Activated naive CD4-positive, alpha-beta T cell (primary cell): ENCODE measurements at regions not wholly inside any gene's neighbourhood (a gene's known extent, or its start where the extent isn't known, plus 50 kb on each side); places are given as distances from the start of the nearest gene placed in this dataset.
"Not testable (repeated sequence)": the region's sequence is repeated elsewhere in the genome, so short reads cannot be mapped to it uniquely, and the experiment has no call there.

Experiments
- DNase-seq, 4 experiments: peaks; one replicate each; lab custom pipeline; 2025; lab: John Stamatoyannopoulos, UW

- DNase-seq = no peak
Measured at GRCh38 chr5:138647794-138648410, 72.7 kb upstream of the HSPA9 start.

DNA sequence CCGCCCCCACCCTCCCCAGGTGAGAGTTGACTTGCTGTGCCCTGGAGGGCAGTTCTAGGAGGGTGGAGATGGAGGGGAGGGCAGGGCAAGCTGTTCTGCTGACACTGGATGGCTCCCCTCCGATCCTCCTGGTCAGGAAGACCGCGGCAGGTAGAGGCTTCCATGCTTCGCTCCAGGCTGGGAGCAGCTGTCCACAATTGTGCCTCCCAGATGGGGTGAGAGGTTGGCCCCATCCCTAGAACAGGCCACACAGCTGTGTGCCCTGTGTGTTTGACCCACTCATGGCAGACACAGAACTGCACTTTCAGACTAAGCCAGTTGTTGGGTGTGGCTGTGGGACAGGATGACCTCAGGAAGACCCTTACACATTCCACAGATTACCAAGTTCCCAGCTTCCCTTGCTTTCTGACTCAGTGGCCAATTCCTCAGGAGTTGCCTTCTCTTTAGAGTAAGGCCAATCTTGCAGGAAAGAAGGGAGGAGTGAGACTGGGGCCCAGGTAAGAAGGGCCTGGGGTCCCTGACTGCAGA lies 72.1 kb upstream of the HSPA9 start:
- DNase-seq = no peak

- no peak for DNase-seq
Measured at GRCh38 chr5:138646671-138647070, 71.5 kb upstream of the HSPA9 start.

DNA sequence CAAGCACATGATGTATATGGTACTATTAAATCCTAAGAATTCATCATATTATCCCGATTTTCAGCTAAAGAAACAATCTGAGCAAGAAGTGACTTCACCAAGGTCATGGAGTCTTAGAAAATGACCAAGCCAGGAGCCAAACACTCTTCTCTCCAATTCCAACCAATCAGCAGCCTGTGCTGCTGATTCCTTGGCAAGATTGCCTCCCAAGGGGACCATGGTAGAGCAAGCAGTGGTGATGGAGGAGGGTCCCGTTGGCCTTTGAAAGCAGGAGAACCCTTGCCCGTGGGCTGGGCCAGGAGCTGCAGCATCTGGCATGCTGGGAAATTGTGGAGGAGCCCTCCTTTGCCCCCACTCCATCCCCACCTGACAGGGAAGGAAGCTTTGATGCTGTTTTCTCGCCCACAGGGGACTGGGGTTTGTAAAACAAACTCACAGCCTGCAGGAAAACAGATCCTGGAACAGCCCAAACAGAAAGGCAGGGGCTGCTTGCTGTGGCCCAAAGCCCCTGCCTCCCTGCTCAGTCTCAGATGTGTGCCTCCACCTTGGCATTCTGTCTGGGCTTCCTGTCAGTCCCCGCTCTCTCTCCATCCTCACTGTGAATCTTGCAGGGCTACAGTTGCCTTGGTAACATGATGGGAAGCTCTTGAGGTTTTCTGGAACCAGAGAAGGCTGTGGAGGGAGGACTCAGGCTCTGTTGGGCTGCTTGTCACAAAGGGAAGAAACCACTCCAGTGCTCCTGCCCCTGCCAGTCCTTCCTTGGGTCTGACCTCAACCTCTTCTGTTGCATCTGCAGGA lies 70.8 kb upstream of the HSPA9 start:
- DNase-seq = no peak

DNA sequence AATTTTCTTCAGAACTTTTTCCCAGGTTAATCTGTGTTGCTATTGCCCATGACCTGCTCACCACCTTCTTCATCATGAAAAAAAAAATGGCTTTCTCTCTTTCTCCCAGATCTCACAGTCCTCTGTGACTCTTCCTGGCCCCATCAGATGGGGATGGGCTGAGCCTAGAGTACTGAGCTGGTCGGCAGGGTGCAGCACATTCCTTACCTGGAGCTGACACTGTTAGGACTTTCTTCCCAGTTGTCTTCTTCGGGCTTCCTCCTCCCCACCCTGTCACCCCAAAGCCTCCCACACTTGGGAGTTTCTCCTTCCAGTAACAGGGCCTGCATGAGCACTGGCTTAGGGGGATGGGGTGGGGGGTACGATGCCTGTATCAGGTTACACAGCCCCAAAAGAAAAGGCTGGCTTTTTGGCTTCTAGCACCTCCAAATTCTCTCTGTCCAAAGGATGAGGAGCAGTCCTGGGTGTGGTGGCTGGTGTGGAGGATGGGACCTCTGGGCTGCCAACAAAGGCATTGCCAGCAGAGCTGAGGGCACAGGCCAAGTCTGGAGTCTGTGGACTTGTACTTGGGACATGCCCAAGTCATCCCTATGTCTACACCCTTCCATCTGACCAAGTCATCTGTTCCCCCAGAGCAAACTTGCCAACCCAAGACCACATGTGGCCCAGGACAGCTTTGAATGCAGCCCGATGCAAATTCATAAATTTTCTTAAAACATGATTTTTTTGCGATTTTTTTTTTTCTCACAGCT lies 68.0 kb upstream of the HSPA9 start:
- no peak for DNase-seq

DNA sequence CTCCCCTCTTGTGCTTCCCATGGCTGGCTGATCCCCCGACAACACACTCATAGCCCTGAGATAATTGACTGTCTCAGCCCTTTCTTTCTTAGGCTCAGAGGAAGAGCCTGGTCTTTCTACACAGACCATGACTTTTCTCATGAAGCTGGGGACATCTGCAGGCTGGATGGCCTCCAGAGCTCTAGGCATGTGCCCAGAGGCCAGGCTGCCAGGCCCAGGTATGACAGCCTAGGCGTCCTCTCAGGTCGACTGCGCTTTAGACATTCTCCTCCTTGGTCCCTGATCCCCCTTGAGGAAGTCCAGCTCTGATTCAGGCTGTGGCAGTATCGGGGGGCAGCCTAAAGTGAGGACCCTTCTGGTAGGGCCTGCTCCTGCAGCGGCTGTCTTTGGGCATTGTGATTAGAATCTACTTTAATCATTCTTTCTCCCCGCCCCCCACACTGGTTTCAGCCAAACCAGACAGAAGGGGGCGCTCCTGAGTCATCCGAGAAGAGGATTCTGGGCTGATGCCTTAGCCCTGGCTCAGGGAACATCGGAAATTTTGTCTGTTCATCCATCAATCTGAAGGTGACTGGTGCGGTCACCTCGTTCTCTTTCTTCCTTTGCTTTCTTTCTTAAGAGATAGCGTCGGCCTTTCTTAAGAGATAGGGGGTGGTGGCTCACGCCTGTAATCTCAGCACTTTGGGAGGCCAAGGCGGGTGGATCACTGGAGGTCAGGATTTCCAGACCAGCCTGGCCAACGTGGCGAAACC lies 66.5 kb upstream of the HSPA9 start:
- peak; percentile 31 to 70 (median 38) for DNase-seq

GRCh38 chr5:138640646-138641254 lies 65.5 kb upstream of the HSPA9 start:
- DNase-seq = no peak

- no peak for DNase-seq
Measured at GRCh38 chr5:138640138-138640537, 64.9 kb upstream of the HSPA9 start.

- no peak for DNase-seq
Measured at GRCh38 chr5:138639326-138639725, 64.1 kb upstream of the HSPA9 start.

GRCh38 chr5:138637256-138637655 lies 62.1 kb upstream of the HSPA9 start:
- DNase-seq = no peak

- no peak for DNase-seq
Measured at GRCh38 chr5:138636398-138636944, 61.3 kb upstream of the HSPA9 start.

- no peak for DNase-seq
Measured at GRCh38 chr5:138635708-138636107, 60.5 kb upstream of the HSPA9 start.

DNA sequence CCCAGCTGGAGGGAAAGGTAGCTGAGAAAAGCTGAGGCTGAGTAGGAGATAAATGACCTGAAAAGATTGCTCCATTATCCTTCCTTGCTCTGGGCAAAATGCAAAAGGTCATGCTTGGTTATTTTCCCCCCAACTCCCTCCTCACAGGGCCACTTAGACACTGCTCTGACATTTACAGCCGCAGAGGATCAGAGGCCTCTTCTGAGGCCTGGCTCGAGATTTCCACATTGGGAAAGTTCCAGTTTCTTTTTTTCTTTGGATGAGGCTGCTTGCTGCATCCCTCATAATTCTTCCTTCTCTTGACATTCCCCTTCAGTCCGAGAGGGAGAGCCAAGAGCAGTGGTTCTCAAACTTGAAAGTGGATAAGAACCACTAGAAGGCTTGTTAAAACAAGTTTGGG lies 60.1 kb upstream of the HSPA9 start:
- DNase-seq = no peak

DNA sequence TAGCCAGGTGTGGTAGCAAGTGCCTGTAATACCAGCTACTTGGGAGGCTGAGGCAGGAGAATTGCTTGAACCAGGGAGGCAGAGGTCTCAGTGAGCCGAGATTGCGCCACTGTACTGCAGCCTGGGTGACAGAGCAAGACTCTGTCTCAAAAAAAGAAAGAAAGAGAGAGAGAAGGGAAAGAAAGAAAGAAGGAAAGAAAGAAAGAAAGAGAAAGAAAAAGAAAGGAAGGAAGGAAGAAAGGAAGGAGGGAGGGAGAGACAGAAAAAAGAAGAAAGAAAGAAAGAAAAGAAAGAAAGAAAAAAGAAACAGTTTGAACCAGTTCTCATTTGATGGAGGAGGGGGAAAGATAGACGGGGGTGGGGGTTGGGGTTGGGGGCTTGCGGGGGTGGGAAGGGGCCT lies 59.6 kb upstream of the HSPA9 start:
- not testable (repeated sequence) for DNase-seq

DNA sequence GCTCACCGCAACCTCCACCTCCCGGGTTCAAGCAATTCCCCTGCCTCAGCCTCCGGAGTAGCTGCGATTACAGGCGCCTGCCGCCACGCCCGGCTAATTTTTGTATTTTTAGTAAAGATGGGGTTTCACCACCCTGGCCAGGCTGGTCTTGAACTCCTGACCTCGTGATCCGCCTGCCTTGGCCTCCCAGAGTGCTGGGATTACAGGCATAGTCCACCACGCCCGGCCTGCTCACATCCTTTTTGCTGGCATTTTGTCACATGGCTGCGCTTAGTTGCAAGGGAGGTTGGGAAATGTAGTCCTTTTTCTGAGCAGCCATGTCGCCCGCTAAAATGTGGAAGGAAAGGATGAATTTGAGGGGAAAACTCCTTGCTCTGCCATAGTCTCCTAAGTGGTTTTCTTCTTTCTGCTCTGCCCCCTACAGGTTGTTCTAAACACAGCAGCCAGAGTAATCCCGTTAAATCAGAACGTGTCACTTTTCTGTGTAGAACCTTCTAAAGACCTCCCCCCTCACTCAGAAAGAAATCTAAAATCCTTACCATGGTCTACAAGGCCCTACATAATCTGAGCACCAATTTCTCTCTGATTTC lies 57.8 kb upstream of the HSPA9 start:
- no peak for DNase-seq

DNA sequence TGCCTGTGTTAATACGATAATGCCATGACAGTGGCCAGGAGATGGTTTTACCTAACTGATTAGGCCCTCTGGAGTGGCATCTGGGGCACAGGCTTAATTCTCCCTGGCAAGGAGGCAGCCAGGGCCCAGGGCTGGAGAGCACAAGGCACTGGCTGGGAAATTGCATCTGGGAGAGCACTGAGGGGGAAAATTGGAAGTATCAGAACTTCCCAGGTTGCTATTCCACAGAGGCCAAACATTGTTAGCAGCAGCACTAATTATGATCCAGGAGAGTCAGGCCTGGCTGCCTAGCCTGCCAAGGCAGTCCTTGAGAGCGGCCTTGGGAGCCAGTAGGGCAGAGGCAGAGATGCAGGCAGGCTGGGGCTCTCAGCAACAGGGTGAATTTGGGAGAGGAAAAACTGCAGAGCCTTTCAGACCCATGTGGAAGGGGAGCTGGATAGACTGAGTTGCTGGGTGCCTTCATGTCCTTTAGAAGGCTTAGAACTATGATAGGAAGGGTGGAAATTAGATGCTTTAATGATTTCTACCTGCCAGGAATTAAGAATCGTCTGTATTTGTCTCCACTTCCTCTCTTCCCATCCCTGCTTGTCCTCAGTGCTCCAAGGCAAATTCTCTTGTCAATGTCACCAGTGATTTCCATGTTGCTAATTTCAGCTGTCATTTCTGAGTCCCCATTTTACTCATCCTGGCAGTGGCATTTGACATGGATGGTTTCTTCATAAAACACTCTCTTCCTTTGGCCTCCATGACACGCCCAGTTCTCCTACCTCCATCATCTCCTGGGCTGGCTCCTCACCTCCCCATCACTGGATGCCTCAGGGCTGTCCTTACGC lies 56.1 kb upstream of the HSPA9 start:
- DNase-seq = no peak

- DNase-seq = no peak
Measured at GRCh38 chr5:138629392-138629791, 54.2 kb upstream of the HSPA9 start.

DNA sequence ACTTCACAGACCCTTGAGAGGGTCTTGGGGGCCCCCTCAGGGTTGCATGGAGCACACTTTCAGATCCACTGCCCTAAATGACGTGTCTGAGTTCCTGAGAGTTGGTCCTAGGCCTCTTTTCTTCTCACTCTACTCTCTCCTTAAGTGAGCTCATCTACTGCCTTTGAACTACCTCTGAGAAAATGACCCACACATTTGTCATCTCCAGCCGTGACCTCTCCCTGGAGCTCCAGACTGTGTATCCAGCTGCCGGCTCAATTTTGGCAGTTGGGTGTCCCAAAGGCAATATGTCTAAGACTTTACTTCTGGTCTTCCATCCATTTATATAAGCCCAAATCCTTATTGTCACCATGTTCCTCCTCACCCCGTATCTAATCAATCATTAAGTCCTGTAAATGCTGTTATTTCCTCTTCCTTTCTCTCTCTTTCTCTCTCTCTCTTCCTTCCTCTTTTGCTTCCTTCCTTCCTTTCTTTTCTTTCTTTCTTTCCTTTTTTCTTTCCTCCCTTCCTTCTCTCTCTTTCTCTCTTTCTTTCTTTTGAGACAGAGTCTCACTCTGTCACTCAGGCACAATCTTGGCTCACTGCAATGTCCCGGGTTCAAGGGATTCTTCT lies 51.2 kb upstream of the HSPA9 start:
- no peak for DNase-seq

GRCh38 chr5:138625134-138625533 lies 49.9 kb upstream of the HSPA9 start:
- no peak for DNase-seq
